ENCODE measurements at regions not wholly inside any gene's neighbourhood (a gene's known extent, or its start where the extent isn't known, plus 50 kb on each side); places are given as distances from the start of the nearest gene placed in this dataset.
A peak's percentile ranks its signal among the peaks of the same experiment; 100 is the strongest.

DNA sequence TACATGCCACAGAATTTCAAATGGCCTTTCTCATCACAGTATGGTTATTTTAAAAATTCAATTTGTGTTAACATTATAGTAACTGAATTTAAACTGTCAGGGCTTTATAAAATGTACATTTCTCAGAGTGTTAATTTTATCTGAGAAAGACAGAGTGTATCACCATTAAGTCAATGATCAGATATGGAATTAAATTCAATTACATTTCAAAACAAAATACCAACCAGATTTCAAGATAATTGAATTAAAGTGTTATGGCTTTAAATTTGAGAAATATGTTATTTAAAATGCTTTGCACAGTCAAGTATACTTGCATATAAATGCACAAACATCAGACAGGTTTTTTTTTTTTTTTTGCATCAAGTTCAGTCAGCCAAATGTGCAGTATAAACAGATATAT lies 1574.4 kb downstream of the BRINP3 start:
- ATAC-seq: no peak
- TF ChIP-seq, protein P1, sequence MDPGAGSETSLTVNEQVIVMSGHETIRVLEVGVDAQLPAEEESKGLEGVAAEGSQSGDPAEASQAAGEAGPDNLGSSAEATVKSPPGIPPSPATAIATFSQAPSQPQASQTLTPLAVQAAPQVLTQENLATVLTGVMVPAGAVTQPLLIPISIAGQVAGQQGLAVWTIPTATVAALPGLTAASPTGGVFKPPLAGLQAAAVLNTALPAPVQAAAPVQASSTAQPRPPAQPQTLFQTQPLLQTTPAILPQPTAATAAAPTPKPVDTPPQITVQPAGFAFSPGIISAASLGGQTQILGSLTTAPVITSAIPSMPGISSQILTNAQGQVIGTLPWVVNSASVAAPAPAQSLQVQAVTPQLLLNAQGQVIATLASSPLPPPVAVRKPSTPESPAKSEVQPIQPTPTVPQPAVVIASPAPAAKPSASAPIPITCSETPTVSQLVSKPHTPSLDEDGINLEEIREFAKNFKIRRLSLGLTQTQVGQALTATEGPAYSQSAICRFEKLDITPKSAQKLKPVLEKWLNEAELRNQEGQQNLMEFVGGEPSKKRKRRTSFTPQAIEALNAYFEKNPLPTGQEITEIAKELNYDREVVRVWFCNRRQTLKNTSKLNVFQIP (CRISPR knock-in tag; IDR thresholded peaks at IDR 0.05; ENCODE audit: borderline replicate concordance, low read depth): 0 out of 2 replicates have a peak, but pooled peaks have one; percentile 23
- no peak for TF ChIP-seq ZNF565 (CRISPR knock-in tag; conservative IDR thresholded peaks at IDR 0.05; ENCODE audit: low read depth)
- peak; percentile 67; the same call in 1 of the 2 replicates for TF ChIP-seq ZC3H10 (CRISPR knock-in tag; IDR thresholded peaks at IDR 0.05)
- no peak for TF ChIP-seq ZNF8 (CRISPR knock-in tag; IDR thresholded peaks at IDR 0.05)
- TF ChIP-seq PPARA (CRISPR knock-in tag; IDR thresholded peaks at IDR 0.05; ENCODE audit: borderline replicate concordance): no peak
- TF ChIP-seq ISL1 (CRISPR knock-in tag; IDR thresholded peaks at IDR 0.05): peak; percentile 82
- TF ChIP-seq GLIS3 (CRISPR knock-in tag; IDR thresholded peaks at IDR 0.05): no peak
- no peak for TF ChIP-seq TCF4 (CRISPR knock-in tag; IDR thresholded peaks at IDR 0.05; ENCODE audit: borderline replicate concordance)
- no peak for TF ChIP-seq SNAI2 (CRISPR knock-in tag; IDR thresholded peaks at IDR 0.05)
- TF ChIP-seq RARB (CRISPR knock-in tag; IDR thresholded peaks at IDR 0.05): no peak

DNA sequence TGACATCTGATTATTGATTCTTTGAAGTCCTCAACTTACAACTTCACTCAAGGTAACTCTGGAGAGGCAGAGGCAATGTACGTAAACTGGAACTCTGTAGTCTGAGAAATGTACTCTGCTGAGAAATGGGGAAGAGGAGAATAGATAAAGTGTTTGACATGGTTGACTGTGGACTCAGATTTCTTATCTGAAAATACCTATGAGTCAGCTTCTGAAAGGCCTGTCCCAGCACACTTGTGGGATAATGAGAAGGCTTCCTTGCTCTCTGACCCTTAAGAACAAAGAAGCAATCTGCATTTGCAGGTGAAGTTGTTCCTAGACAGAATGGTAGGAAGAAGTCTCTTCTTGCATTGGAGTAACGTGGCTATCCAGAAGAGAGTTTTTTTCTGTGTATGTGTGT lies 1573.5 kb downstream of the BRINP3 start:
- TF ChIP-seq, protein P2, sequence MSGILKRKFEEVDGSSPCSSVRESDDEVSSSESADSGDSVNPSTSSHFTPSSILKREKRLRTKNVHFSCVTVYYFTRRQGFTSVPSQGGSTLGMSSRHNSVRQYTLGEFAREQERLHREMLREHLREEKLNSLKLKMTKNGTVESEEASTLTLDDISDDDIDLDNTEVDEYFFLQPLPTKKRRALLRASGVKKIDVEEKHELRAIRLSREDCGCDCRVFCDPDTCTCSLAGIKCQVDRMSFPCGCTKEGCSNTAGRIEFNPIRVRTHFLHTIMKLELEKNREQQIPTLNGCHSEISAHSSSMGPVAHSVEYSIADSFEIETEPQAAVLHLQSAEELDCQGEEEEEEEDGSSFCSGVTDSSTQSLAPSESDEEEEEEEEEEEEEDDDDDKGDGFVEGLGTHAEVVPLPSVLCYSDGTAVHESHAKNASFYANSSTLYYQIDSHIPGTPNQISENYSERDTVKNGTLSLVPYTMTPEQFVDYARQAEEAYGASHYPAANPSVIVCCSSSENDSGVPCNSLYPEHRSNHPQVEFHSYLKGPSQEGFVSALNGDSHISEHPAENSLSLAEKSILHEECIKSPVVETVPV (CRISPR knock-in tag; IDR thresholded peaks at IDR 0.05): no peak
- TF ChIP-seq, protein P3, sequence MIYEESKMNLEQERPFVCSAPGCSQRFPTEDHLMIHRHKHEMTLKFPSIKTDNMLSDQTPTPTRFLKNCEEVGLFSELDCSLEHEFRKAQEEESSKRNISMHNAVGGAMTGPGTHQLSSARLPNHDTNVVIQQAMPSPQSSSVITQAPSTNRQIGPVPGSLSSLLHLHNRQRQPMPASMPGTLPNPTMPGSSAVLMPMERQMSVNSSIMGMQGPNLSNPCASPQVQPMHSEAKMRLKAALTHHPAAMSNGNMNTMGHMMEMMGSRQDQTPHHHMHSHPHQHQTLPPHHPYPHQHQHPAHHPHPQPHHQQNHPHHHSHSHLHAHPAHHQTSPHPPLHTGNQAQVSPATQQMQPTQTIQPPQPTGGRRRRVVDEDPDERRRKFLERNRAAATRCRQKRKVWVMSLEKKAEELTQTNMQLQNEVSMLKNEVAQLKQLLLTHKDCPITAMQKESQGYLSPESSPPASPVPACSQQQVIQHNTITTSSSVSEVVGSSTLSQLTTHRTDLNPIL (CRISPR knock-in tag; IDR thresholded peaks at IDR 0.05; ENCODE audit: low read depth): no peak
- TF ChIP-seq ZNF565 (CRISPR knock-in tag; conservative IDR thresholded peaks at IDR 0.05; ENCODE audit: low read depth): no peak
- TF ChIP-seq GLIS3 (CRISPR knock-in tag; IDR thresholded peaks at IDR 0.05): no peak
- TF ChIP-seq SNAI2 (CRISPR knock-in tag; IDR thresholded peaks at IDR 0.05): no peak
- TF ChIP-seq ZNF70 (CRISPR knock-in tag; IDR thresholded peaks at IDR 0.05): no peak
- TF ChIP-seq TCF4 (CRISPR knock-in tag; IDR thresholded peaks at IDR 0.05; ENCODE audit: borderline replicate concordance): no peak
- no peak for TF ChIP-seq ZFP3 (CRISPR knock-in tag; IDR thresholded peaks at IDR 0.05)
- TF ChIP-seq, protein P1 (CRISPR knock-in tag; IDR thresholded peaks at IDR 0.05; ENCODE audit: borderline replicate concordance, low read depth): no peak
- TF ChIP-seq, protein P4, sequence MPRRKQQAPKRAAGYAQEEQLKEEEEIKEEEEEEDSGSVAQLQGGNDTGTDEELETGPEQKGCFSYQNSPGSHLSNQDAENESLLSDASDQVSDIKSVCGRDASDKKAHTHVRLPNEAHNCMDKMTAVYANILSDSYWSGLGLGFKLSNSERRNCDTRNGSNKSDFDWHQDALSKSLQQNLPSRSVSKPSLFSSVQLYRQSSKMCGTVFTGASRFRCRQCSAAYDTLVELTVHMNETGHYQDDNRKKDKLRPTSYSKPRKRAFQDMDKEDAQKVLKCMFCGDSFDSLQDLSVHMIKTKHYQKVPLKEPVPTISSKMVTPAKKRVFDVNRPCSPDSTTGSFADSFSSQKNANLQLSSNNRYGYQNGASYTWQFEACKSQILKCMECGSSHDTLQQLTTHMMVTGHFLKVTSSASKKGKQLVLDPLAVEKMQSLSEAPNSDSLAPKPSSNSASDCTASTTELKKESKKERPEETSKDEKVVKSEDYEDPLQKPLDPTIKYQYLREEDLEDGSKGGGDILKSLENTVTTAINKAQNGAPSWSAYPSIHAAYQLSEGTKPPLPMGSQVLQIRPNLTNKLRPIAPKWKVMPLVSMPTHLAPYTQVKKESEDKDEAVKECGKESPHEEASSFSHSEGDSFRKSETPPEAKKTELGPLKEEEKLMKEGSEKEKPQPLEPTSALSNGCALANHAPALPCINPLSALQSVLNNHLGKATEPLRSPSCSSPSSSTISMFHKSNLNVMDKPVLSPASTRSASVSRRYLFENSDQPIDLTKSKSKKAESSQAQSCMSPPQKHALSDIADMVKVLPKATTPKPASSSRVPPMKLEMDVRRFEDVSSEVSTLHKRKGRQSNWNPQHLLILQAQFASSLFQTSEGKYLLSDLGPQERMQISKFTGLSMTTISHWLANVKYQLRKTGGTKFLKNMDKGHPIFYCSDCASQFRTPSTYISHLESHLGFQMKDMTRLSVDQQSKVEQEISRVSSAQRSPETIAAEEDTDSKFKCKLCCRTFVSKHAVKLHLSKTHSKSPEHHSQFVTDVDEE (CRISPR knock-in tag; IDR thresholded peaks at IDR 0.05): no peak
- no peak for TF ChIP-seq ISL1 (CRISPR knock-in tag; IDR thresholded peaks at IDR 0.05)
- TF ChIP-seq ZC3H10 (CRISPR knock-in tag; IDR thresholded peaks at IDR 0.05): no peak
- TF ChIP-seq TOX (CRISPR knock-in tag; IDR thresholded peaks at IDR 0.05; ENCODE audit: borderline replicate concordance): no peak
- no peak for TF ChIP-seq PPARA (CRISPR knock-in tag; IDR thresholded peaks at IDR 0.05; ENCODE audit: borderline replicate concordance)
- no peak for TF ChIP-seq ZFP30 (CRISPR knock-in tag; IDR thresholded peaks at IDR 0.05)
- TF ChIP-seq OSR1 (CRISPR knock-in tag; IDR thresholded peaks at IDR 0.05): no peak
- TF ChIP-seq, protein P5, sequence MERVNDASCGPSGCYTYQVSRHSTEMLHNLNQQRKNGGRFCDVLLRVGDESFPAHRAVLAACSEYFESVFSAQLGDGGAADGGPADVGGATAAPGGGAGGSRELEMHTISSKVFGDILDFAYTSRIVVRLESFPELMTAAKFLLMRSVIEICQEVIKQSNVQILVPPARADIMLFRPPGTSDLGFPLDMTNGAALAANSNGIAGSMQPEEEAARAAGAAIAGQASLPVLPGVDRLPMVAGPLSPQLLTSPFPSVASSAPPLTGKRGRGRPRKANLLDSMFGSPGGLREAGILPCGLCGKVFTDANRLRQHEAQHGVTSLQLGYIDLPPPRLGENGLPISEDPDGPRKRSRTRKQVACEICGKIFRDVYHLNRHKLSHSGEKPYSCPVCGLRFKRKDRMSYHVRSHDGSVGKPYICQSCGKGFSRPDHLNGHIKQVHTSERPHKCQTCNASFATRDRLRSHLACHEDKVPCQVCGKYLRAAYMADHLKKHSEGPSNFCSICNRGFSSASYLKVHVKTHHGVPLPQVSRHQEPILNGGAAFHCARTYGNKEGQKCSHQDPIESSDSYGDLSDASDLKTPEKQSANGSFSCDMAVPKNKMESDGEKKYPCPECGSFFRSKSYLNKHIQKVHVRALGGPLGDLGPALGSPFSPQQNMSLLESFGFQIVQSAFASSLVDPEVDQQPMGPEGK (CRISPR knock-in tag; IDR thresholded peaks at IDR 0.05; ENCODE audit: borderline replicate concordance): no peak
- no peak for TF ChIP-seq CSDC2 (CRISPR knock-in tag; IDR thresholded peaks at IDR 0.05)
- ATAC-seq: no peak

Data from SK-N-SH treated with all-trans-retinoic acid at 6 μM for 48 hours (cell line).